ENCODE measurements at regions not wholly inside any gene's neighbourhood (a gene's known extent, or its start where the extent isn't known, plus 50 kb on each side); places are given as distances from the start of the nearest gene placed in this dataset.
"Not testable (repeated sequence)": the region's sequence is repeated elsewhere in the genome, so short reads cannot be mapped to it uniquely, and the experiment has no call there.

DNA sequence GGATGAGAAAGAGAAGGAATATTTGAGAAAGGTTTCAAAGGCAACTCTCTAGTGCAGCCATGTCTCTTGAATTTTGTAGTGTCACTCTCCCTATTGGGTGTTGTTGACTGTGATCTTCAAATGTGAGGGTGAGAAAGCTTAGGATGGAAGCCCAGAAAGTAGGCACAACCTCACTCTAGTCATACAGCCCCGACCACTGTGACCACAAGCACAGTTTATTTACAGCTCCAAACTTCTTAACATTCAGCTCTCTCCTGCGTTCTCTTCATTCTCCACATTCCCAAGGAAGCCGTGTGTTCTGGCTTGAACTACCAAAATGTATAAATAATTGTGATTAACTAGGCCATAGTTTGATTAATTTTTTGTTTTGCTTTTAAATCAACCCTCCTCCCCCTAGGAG is 542.9 kb downstream of the LRRC70 start:
- DNase-seq = no peak

DNA sequence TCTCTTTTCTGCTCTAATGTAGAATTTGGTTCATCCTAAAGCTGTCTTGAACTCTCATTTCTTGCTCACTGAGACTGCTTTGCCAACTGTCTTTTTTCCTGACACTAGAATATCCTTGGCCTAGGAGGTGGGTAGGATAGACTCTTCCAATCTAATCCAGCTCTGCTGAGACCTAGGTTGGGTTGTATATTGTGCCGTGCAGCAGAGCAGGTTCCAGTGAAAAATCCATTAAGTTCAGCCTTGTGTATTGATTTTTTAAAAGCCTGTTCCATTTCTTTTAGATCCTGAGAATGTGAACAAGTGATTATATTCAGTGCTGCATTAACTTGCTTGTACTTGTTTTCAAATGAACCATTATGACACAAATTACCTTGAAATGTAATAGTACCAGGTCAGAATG is 539.6 kb downstream of the LRRC70 start:
- DNase-seq = no peak

- DNase-seq = no peak
These were observed 533.3 kb downstream of the LRRC70 start for GRCh38 chr5:63111891-63112290.

GRCh38 chr5:63101870-63102269 is 523.3 kb downstream of the LRRC70 start:
- no peak for DNase-seq

DNA sequence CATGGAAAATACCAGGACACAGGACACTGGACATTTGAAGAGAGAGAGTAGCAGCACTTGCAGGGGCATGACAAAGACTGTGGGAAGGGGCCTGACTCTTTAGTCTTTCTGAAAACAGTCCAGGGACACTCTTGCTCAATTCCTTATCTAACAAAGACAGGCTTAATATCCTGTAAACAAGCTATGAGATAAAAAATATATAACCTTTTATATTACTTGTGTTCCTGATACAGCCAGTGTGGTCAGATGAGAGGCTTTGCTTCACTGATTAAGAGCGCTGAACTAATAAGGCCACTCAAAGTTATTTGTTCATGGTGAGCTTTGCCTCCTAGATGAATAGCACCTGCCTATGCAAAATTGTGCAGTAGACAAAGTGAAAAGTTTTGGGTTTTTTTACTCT is 518.7 kb downstream of the LRRC70 start:
- no peak for DNase-seq

DNA sequence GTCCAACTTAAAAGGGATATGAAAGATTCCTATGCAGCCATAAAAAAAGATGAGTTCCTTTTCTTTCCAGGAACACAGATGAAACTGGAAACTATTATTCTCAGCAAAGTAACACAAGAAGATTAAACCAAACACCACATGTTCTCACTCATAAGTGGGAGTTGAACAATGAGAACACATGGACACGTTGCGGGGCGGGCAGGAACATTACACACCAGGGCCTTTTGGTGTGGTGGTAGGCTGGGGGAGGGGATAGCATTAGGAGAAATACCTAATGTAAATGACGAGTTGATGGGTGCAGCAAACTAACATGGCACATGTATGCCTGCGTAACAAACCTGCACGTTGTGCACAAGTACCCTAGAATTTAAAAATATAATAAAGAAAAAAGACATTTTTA is 516.1 kb downstream of the LRRC70 start:
- no peak for DNase-seq

DNA sequence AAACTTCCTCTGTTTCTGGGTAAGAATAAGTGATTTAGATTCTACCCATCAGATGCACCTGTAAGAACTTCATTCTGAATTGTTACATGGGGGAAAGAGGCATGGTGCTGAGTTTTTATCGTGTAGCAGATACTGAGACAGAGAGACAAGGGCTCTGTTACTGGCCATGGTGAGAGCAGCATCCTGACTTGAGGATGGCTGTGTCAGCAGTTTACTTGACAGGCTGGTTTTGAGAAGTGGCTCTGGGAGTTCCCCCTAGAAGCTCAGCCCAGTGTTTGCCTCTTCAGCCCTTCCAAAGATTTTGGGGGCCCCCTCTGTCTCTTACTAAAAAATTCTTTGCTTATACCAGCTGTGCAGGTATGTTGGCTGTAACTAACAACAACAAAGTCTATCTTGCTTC is 510.5 kb downstream of the LRRC70 start:
- DNase-seq = no peak

DNA sequence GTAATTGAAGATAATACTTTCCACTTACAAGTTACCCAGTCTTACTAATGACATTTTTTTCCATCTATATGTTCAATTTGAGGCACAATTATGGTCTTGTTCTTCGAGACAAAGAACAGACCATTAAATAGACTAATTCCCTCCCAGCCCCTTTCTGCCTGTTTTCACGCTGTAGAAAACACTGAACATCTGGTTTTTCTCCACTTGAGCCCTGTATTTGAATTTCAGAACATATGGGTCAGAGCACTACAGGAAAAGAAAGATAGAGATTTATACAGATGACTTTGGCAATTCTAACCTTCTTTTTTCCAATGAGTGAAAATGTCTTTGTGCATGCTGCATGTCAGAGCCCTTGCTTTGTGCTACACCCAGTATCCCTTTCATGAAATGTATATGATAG is 506.9 kb downstream of the LRRC70 start:
- DNase-seq = no peak

DNA sequence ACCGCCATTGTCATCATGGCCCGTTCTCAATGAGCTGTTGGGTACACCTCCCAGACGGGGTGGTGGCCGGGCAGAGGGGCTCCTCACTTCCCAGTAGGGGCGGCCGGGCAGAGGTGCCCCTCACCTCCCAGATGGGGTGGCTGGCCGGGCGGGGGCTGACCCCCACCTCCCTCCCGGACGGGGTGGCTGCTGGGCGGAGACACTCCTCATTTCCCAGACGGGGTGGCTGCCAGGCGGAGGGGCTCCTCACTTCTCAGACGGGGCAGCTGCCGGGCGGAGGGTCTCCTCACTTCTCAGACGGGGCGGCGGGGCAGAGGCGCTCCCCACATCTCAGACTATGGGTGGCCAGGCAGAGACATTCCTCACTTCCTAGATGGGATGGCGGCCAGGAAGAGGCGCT is 505.1 kb downstream of the LRRC70 start:
- DNase-seq = not testable (repeated sequence)

DNA sequence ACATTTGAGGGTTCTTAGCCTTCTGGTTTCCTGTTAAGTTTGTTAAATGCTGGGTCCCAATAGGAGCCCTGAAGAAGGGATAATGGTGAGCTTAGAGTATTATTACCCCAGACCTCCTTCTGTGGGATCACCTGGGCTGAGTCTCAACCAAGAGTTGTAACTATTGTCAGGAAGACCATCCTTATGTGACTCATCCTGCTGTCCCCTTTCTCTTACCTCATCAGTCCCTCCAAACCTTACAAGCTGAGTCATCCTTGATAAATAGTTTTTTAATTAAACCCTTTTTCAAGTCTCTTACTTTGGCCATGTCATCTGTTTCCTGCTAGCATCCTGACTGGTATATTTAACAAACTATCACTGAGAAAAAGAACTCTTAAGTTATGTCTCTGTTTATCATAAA is 502.8 kb downstream of the LRRC70 start:
- no peak for DNase-seq

DNA sequence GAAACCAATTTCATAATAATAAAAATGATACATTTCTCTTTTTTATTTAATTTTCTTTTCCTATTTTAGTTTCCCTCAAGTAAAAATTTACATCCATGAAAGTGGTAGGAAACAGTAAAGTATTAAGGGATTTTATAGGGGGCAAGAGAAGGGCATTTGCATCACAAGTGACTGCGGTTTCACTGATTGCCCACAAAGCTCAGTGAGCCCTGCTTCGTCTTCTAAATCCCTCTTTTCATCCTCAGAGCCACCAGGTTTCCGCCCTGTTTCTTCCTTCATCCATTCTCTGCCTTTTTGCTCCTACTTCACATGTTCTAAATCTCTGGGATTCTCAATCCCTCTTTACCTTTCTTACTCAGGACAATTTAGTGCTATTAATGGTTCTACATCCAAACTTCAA is 491.4 kb downstream of the LRRC70 start:
- no peak for DNase-seq

GRCh38 chr5:63055421-63055820 is 476.8 kb downstream of the LRRC70 start:
- no peak for DNase-seq

DNA sequence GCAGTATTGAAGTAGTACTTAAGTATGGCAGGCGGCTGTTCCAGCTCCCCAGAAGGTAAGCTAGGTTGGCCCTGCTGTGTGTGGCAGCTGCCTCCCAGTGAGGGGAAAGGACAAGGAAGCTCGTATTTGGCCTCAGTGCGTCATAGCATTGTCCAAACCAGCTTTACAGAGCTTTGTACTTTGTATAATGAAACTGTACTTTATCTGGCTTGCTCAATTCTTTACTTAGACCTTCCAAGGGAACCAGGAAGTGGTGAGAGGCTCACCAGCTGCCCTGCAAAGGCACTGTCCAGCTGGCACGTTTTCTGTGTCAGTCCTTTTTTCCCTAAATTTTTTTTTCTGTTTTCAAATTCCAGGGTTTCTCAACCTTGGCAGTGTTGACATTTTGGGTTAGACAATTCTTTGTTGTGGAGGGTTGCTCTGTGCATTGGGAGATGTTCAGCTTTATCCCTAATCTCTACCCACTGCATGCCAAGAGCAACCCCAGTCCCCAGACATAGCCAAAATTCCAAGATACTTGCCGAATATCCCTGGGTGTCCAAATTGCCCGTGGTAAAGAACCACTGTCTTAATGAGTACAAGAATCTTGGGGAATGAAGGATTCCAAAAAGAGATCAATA is 474.5 kb downstream of the LRRC70 start:
- no peak for DNase-seq

DNA sequence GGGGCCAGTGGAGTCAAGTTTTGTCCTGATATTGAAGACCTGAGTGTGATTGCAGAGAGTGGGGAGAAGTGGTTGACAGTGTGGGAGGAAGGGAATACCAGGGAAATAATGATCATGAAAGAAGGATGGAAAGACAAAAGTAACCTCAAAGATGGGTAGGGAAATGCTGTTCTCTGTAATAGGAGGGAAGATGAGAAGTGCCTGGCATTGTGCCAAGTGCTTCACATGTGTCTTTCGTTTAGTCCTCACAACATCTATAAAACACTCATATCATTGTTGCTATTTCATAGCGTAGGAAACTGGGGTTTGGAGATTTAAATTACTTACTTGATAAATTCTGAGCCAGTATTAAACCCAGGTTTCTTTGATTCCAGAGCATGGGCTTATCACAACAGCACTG is 472.3 kb downstream of the LRRC70 start:
- DNase-seq = no peak

GRCh38 chr5:63049935-63050334 is 471.3 kb downstream of the LRRC70 start:
- DNase-seq = no peak

DNA sequence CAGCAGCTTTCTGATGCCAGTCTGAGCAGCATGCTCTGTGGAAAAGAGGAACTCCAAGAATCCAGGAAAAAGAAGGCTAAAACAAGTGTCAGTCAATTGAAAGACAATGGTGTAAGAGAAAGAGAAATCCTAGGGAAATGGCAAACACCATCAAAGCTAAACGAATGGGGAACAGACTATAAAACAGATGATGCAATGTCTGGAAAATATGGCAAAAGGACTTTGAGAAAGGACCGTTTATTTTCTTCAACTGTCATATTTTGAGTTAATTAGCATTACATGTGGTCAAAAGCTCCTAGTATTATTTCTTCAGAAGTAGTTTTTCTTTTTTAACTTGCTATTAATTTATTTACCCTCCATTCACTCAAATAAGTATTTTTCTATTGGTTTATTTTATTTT is 465.2 kb downstream of the LRRC70 start:
- no peak for DNase-seq

- DNase-seq = no peak
These were observed 453.7 kb downstream of the LRRC70 start for GRCh38 chr5:63032343-63032742.

- DNase-seq = no peak
These were observed 451.3 kb downstream of the LRRC70 start for GRCh38 chr5:63029891-63030290.

DNA sequence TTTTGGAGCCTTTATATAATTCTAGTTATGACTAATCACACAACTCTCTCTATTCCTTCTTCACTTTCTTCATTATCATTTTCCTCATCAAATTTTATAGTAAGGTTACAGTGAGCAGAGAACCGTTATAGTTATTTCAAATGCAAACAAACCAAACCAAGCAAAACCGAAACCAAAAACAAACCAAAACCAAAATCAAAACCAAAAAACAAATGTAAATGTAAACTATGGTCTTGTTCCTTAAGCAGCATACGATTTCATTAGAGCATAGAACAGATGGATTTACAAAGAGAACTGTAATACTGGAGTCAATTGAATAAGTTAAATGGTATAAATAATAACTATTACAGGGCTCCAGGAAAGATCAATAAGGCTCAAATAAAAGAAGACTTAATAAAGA is 447.1 kb downstream of the LRRC70 start:
- DNase-seq = no peak

DNA sequence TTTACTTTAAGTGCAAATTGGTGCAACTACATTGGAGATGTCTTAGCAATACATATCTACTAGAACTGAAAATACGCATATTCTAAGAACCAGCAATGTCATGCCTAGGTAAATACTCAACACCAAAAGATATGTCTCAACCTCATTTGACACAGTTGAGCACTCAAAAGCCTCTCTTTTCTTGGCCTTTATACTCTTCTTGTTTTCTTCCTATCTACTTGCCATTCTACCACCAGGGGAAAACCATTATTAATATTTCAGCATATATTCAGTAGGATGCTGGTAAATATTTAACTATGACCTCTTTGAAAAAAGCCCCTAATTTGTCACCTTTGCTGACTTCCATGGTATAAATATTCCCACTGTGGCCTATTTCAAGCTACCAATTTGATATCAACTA is 443.8 kb downstream of the LRRC70 start:
- no peak for DNase-seq

DNA sequence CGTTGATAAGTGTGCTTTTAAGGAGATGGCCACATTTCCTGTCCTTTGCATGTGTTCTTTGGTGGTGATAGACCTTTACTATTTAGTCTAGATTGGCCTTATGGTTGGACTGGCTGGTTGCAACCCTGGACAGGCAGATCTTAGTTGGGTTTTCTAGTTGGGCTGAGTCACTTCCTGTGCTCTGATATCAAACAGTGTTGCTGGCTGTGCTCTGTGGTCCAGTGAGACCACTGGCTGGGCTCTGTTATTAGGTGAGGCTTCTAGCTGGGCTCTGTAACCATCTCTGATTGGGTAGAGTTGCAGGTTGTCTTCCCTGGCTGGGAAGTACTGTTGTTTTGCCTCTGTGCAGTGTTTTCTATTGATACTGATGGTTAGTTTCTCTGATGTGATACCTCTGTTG is 432.5 kb downstream of the LRRC70 start:
- no peak for DNase-seq

DNA sequence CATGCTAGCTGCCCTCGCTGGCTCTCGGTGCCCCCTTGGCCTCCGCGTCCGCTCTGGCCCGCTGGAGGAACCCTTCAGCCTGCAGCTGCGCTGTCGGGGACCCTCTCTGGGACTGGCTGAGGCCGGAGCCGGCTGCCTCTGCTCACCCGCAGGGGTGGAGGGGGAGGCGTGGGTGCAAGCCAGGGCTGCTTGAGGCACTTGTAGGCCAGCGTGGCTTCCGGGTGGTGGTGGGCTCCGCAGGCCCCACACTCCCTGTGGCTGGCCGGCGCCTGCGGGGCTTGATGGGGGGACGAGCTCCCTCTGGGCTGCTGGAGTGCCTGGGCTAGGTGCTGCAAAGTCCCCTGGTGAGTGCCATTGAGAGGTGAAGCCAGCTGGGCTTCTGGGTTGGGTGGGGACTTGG is 429.6 kb downstream of the LRRC70 start:
- DNase-seq = no peak

GRCh38 chr5:62994842-62995241 is 416.2 kb downstream of the LRRC70 start:
- not testable (repeated sequence) for DNase-seq

DNA sequence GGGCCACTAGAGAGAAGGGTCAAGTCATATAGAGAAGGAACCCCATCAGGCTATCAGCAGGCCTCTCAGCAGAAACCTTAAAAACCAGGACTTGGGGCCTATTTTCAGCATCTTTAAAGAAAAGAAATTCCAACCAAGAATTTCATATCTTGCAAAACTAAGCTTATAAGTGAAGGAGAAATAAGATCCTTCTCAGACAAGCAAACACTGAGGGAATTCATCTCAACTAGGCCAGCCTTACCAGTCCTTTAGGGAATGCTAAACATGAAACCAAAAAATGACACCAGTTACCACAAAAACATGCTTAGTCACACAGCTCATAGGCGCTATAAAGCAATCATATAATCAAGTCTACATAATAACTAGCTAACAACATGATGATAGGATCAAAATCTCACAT is 407.1 kb downstream of the LRRC70 start:
- DNase-seq = no peak

DNA sequence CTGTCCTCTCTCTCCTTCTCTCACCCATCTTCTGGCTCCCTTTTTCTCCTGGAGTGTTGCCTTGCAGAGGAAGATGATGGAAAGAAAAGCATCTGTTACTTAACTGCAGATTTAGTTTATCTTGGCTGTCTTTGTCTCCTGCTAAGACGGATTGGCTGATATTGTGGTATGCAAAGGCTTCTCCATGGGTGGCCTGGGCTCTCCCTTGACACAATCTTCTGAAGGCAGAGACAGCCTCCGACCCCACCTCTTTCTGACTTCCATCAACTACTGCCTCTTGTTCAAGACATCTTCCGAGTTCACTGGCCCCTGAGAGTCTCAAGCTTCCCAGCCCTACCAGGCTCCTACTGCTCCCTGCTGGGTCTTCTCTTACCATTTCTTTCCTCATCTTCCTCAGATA is 403.7 kb downstream of the LRRC70 start:
- no peak for DNase-seq

All from muscle of back (tissue), 3 donors.